ENCODE measurements at regions not wholly inside any gene's neighbourhood (a gene's known extent, or its start where the extent isn't known, plus 50 kb on each side); places are given as distances from the start of the nearest gene placed in this dataset.

GRCh38 chr9:28409919-28410318, 836.6 kb upstream of the C9orf72 start:
- TF ChIP-seq, protein P1, sequence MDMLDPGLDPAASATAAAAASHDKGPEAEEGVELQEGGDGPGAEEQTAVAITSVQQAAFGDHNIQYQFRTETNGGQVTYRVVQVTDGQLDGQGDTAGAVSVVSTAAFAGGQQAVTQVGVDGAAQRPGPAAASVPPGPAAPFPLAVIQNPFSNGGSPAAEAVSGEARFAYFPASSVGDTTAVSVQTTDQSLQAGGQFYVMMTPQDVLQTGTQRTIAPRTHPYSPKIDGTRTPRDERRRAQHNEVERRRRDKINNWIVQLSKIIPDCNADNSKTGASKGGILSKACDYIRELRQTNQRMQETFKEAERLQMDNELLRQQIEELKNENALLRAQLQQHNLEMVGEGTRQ (IDR thresholded peaks at IDR 0.05; ENCODE audit: low read depth, low read length): no peak
- TF ChIP-seq ELK1 (IDR thresholded peaks at IDR 0.05; ENCODE audit: borderline replicate concordance, low read depth, low read length): no peak
- no peak for TF ChIP-seq POLR2A (IDR thresholded peaks at IDR 0.05; ENCODE audit: low read depth, low read length)
- no peak for TF ChIP-seq BHLHE40 (IDR thresholded peaks at IDR 0.05; ENCODE audit: low read depth, low read length)
- no peak for TF ChIP-seq SMC3 (IDR thresholded peaks at IDR 0.05; ENCODE audit: low read depth, low read length)
- TF ChIP-seq CEBPB (IDR thresholded peaks at IDR 0.05; ENCODE audit: low read depth, low read length): no peak
- TF ChIP-seq MAZ (IDR thresholded peaks at IDR 0.05; ENCODE audit: borderline replicate concordance, low read depth, low read length): no peak
- no peak for TF ChIP-seq MXI1 (IDR thresholded peaks at IDR 0.05; ENCODE audit: borderline replicate concordance, low read depth, low read length)
- no peak for TF ChIP-seq RFX5 (IDR thresholded peaks at IDR 0.05; ENCODE audit: low read depth, low read length)
- no peak for TF ChIP-seq FOS (IDR thresholded peaks at IDR 0.05; ENCODE audit: low read depth, low read length)
- TF ChIP-seq CTCF (conservative IDR thresholded peaks at IDR 0.05; ENCODE audit: low read depth, low read length): no peak
- no peak for TF ChIP-seq CHD1 (IDR thresholded peaks at IDR 0.05; ENCODE audit: low read depth, low read length)
- no peak for TF ChIP-seq RAD21 (IDR thresholded peaks at IDR 0.05; ENCODE audit: low read length)
- TF ChIP-seq NFE2L2 (IDR thresholded peaks at IDR 0.05; ENCODE audit: low read depth, low read length): no peak
- no peak for TF ChIP-seq RCOR1 (IDR thresholded peaks at IDR 0.05; ENCODE audit: insufficient replicate concordance, low read length)
- no peak for TF ChIP-seq MAFK (IDR thresholded peaks at IDR 0.05; ENCODE audit: low read depth, low read length)
- Histone ChIP-seq H3K27me3 (ENCODE audit: control insufficient read depth, insufficient read depth, low read length) (no peaks in the 10 kb centered on the region), H2AFZ (replicated peaks; ENCODE audit: low read length, poor library complexity) (no peak overlapping the region), H4K91ac (ENCODE audit: insufficient read depth, low read depth, low read length) (no peak overlapping the region), H4K5ac (ENCODE audit: low read depth, low read length) (no peak overlapping the region), H3K18ac (ENCODE audit: low read depth, low read length) (no peak overlapping the region), H3K4me2 (ENCODE audit: low read depth, low read length) (no peak overlapping the region), H3K9me3 (ENCODE audit: control insufficient read depth, insufficient read depth, low read length) (peaks cover 4% of the 10 kb centered on the region), H4K20me1 (ENCODE audit: insufficient read depth, low read length) (no peaks in the 10 kb centered on the region), H3K23ac (ENCODE audit: low read depth, low read length) (no peak overlapping the region), H2BK15ac (ENCODE audit: low read depth, low read length) (no peak overlapping the region), H3K4me3 (ENCODE audit: insufficient read depth, low read depth, low read length) (no peak overlapping the region), H2BK20ac (ENCODE audit: low read depth, low read length) (no peak overlapping the region), H4K8ac (ENCODE audit: low read depth in 2 of 2, low read length in 2 of 2) (no peak overlapping the region), H3K9me1 (ENCODE audit: insufficient read depth, low read length) (no peaks in the 10 kb centered on the region), H3K4ac (ENCODE audit: low read depth, low read length) (no peak overlapping the region), H3K56ac (ENCODE audit: extremely low read depth, insufficient read depth, low read length) (no peak overlapping the region), H3K79me1 (ENCODE audit: low read depth in 1 of 2, low read length in 2 of 2) (no peaks in the 10 kb centered on the region), H2BK5ac (ENCODE audit: low read depth, low read length, poor library complexity, severe bottlenecking) (no peak overlapping the region), H3K4me1 (ENCODE audit: control insufficient read depth, insufficient read depth, low read length) (no peaks in the 10 kb centered on the region), H3K27ac (ENCODE audit: insufficient read depth, low read length) (no peak overlapping the region), H3K9ac (ENCODE audit: low read depth, low read length) (no peak overlapping the region), H2AK5ac (ENCODE audit: low read depth, low read length) (no peak overlapping the region), H2BK120ac (ENCODE audit: low read depth, low read length) (no peak overlapping the region), H2AK9ac (replicated peaks; ENCODE audit: low read depth, low read length, poor library complexity) (no peak overlapping the region), H3K14ac (replicated peaks; ENCODE audit: low read depth, low read length) (no peak overlapping the region), H3K36me3 (ENCODE audit: control insufficient read depth, insufficient read depth, low read length) (no peaks in the 10 kb centered on the region)
- intact Hi-C loops (cut with micrococcal nuclease): no loop called here
- BruUV-seq (replicated peaks): no TSS peak
- in situ Hi-C loops (cut with MboI; ENCODE audit: low sequenced_read_pairs): no loop called here
- WGBS, 2 experiments (ENCODE audit: extremely low coverage in 2 of 2, insufficient read length in 1 of 2): no CpG with 5 or more reads among the region's 1 CpG
- no peak for ATAC-seq (ENCODE audit: low read depth)
- DNase-seq: no peak
- ChIA-PET CTCF (no interaction called here), POLR2A (ENCODE audit: unreplicated experiment) (no interaction called here)
- dilution Hi-C loops (cut with HindIII; ENCODE audit: low sequenced_read_pairs, unreplicated experiment): no loop called here
